HEK293 (cell line): ENCODE measurements at regions not wholly inside any gene's neighbourhood (a gene's known extent, or its start where the extent isn't known, plus 50 kb on each side); places are given as distances from the start of the nearest gene placed in this dataset.
"Not testable (repeated sequence)": the region's sequence is repeated elsewhere in the genome, so short reads cannot be mapped to it uniquely, and the experiment has no call there.

Source experiments
- CTCF ChIA-PET: fragments of 350-600 bp; formaldehyde crosslinking; extraction: SDS; loops from one replicate; lab custom pipeline; 2021; ENCODE audit warnings: antibody characterized with exemption; lab: Yijun Ruan, JAX
- POLR2A ChIA-PET: fragments of 300-600 bp; formaldehyde crosslinking; extraction: SDS; loops from one replicate; lab custom pipeline; 2020; ENCODE audit warnings: antibody characterized with exemption, inconsistent platforms; lab: Yijun Ruan, JAX
- H3K27ac ChIP-seq: fragments of 200-500 bp; sonication (Bioruptor generic); 2 replicates; pipeline ENCODE4 v1.5.1; 2014; ENCODE audit warnings: low read depth, low read length, control low read depth, inconsistent platforms; ENCODE audit errors: extremely low read depth
- H3K36me3 ChIP-seq, 2 experiments: fragments of 200-500 bp in 1 of 2; sonication (Bioruptor generic) in 1 of 2; 1 replicate in 1 of 2; 2 replicates in 1 of 2; pipeline ENCODE4 v1.5.1; 2014 to 2017; ENCODE audit warnings: inconsistent platforms in 2 of 2, low read length in 2 of 2; ENCODE audit not compliant: control insufficient read depth in 2 of 2, insufficient read depth in 1 of 2
- H3K4me1 ChIP-seq: fragments of 200-500 bp; sonication (Bioruptor generic); 2 replicates; pipeline ENCODE4 v1.5.1; 2014; ENCODE audit warnings: mild to moderate bottlenecking, low read length, inconsistent platforms; ENCODE audit not compliant: control insufficient read depth, insufficient read depth
- H3K4me3 ChIP-seq: 2 replicates; pipeline ENCODE4 v1.5.1; 2011; ENCODE audit warnings: low read depth, mild to moderate bottlenecking, control low read depth, low read length, moderate library complexity
- H3K9me3 ChIP-seq: fragments of 200-500 bp; sonication (Bioruptor generic); 2 replicates; pipeline ENCODE4 v1.5.1; 2014; ENCODE audit warnings: low read depth, low read length, inconsistent platforms; ENCODE audit not compliant: control insufficient read depth, insufficient read depth
- KLF1 ChIP-seq: fragments of 450-650 bp; formaldehyde crosslinking; IDR thresholded peaks from 2 replicates; pipeline ENCODE4 v1.5.1; 2016; ENCODE audit warnings: missing biosample characterization, missing genetic modification characterization
- KLF10 ChIP-seq: fragments of 450-650 bp; IDR thresholded peaks from 2 replicates; pipeline ENCODE4 v1.5.1; 2018; ENCODE audit warnings: missing biosample characterization, mild to moderate bottlenecking, missing genetic modification characterization
- MYNN ChIP-seq: fragments of 450-650 bp; formaldehyde crosslinking; IDR thresholded peaks from 2 replicates; pipeline ENCODE4 v1.5.1; 2016; ENCODE audit warnings: missing biosample characterization, missing genetic modification characterization, borderline replicate concordance
- PRDM10 ChIP-seq: fragments of 450-650 bp; formaldehyde crosslinking; IDR thresholded peaks from 2 replicates; pipeline ENCODE4 v1.5.1; 2016; ENCODE audit warnings: missing biosample characterization, missing genetic modification characterization
- ZBTB7A ChIP-seq: fragments of 450-650 bp; formaldehyde crosslinking; IDR thresholded peaks from 2 replicates; pipeline ENCODE4 v1.5.1; 2016; ENCODE audit warnings: low read depth, missing biosample characterization, missing genetic modification characterization
- ZFP3 ChIP-seq: fragments of 450-650 bp; formaldehyde crosslinking; IDR thresholded peaks from 2 replicates; pipeline ENCODE4 v1.5.1; 2016; ENCODE audit warnings: low read depth, missing biosample characterization, missing genetic modification characterization
- ZFP41 ChIP-seq: fragments of 450-650 bp; formaldehyde crosslinking; IDR thresholded peaks from 2 replicates; pipeline ENCODE4 v1.5.1; 2016; ENCODE audit warnings: missing biosample characterization, missing genetic modification characterization, borderline replicate concordance
- ZNF138 ChIP-seq: fragments of 450-650 bp; formaldehyde crosslinking; IDR thresholded peaks from 2 replicates; pipeline ENCODE4 v1.5.1; 2016; ENCODE audit warnings: missing biosample characterization, missing genetic modification characterization, borderline replicate concordance
- ZNF146 ChIP-seq: fragments of 450-650 bp; formaldehyde crosslinking; IDR thresholded peaks from 2 replicates; pipeline ENCODE4 v1.5.1; 2016; ENCODE audit warnings: missing biosample characterization, missing genetic modification characterization
- ZNF175 ChIP-seq: fragments of 450-650 bp; formaldehyde crosslinking; IDR thresholded peaks from 2 replicates; pipeline ENCODE4 v1.5.1; 2016; ENCODE audit warnings: missing biosample characterization, missing genetic modification characterization
- ZNF292 ChIP-seq: fragments of 450-650 bp; formaldehyde crosslinking; IDR thresholded peaks from 2 replicates; pipeline ENCODE4 v1.5.1; 2016; ENCODE audit warnings: low read depth, missing biosample characterization, missing genetic modification characterization, borderline replicate concordance
- ZNF335 ChIP-seq: fragments of 450-650 bp; formaldehyde crosslinking; conservative IDR thresholded peaks from 2 replicates; pipeline ENCODE4 v1.5.1; 2016; ENCODE audit warnings: missing biosample characterization, missing genetic modification characterization
- ZNF423 ChIP-seq: fragments of 450-650 bp; formaldehyde crosslinking; IDR thresholded peaks from 2 replicates; pipeline ENCODE4 v1.5.1; 2016; ENCODE audit warnings: missing biosample characterization, missing genetic modification characterization
- ZNF529 ChIP-seq: fragments of 450-650 bp; formaldehyde crosslinking; IDR thresholded peaks from 2 replicates; pipeline ENCODE4 v1.5.1; 2017; ENCODE audit warnings: missing genetic modification characterization, missing biosample characterization; ENCODE audit not compliant: insufficient replicate concordance
- ZNF530 ChIP-seq: fragments of 450-650 bp; formaldehyde crosslinking; IDR thresholded peaks from 2 replicates; pipeline ENCODE4 v1.5.1; 2016; ENCODE audit warnings: low read depth, missing biosample characterization, missing genetic modification characterization
- ZNF791 ChIP-seq: fragments of 450-650 bp; formaldehyde crosslinking; IDR thresholded peaks from 2 replicates; pipeline ENCODE4 v1.5.1; 2016; ENCODE audit warnings: missing biosample characterization, missing genetic modification characterization
- ZSCAN5A ChIP-seq: fragments of 450-650 bp; formaldehyde crosslinking; IDR thresholded peaks from 2 replicates; pipeline ENCODE4 v1.5.1; 2016; ENCODE audit warnings: missing biosample characterization, missing genetic modification characterization

- no peak overlapping the region for H3K27ac ChIP-seq
- CTCF ChIA-PET = no interaction called here
These were observed 933.7 kb downstream of the NLGN4X start for GRCh38 chrX:5295004-5295403.

GRCh38 chrX:5290635-5291034 is 938.0 kb downstream of the NLGN4X start:
- POLR2A ChIA-PET = no interaction called here
- Histone ChIP-seq H3K27ac (no peak overlapping the region), H3K4me1 (no peaks in the 10 kb centered on the region), H3K36me3 (no peaks in the 10 kb centered on the region), H3K4me3 (no peak overlapping the region), H3K9me3 (no peaks in the 10 kb centered on the region)
- TF ChIP-seq ZNF791 (tag by site-specific recombination) (no peak), ZNF335 (tag by site-specific recombination) (no peak)
- CTCF ChIA-PET = no interaction called here

More at GRCh38 chrX:5295004-5295403, 933.7 kb downstream of the NLGN4X start:
- H3K9me3 ChIP-seq = no peaks in the 10 kb centered on the region
- POLR2A ChIA-PET = no interaction called here
- TF ChIP-seq KLF10 (tag by site-specific recombination) = no peak
- TF ChIP-seq ZFP3 (tag by site-specific recombination) = no peak
- no peak for TF ChIP-seq ZNF292 (tag by site-specific recombination)
- no peak for TF ChIP-seq ZSCAN5A
- no peak for TF ChIP-seq ZBTB7A (tag by site-specific recombination)
- no peak for TF ChIP-seq ZNF175 (tag by site-specific recombination)
- no peak for TF ChIP-seq MYNN (tag by site-specific recombination)
- no peak for TF ChIP-seq ZNF423 (tag by site-specific recombination)
- no peak for TF ChIP-seq ZNF529
- no peak for TF ChIP-seq ZFP41 (tag by site-specific recombination)
- TF ChIP-seq KLF1 (tag by site-specific recombination) = no peak
- TF ChIP-seq ZNF138 (tag by site-specific recombination) = no peak
- TF ChIP-seq ZNF530 (tag by site-specific recombination) = no peak
- TF ChIP-seq PRDM10 (tag by site-specific recombination) = no peak
- no peaks in the 10 kb centered on the region for H3K36me3 ChIP-seq
- no peak overlapping the region for H3K4me3 ChIP-seq
- no peaks in the 10 kb centered on the region for H3K4me1 ChIP-seq

GRCh38 chrX:5289949-5290348 is 938.7 kb downstream of the NLGN4X start:
- H3K4me3 ChIP-seq, CTCF ChIA-PET, H3K4me1 ChIP-seq, H3K27ac ChIP-seq, H3K36me3 ChIP-seq, H3K9me3 ChIP-seq, POLR2A ChIA-PET: not testable (repeated sequence)
- peak; percentile 36; the same call in 1 of the 2 replicates for TF ChIP-seq ZNF146 (tag by site-specific recombination)
